GM19023 (cell line): ENCODE measurements at regions not wholly inside any gene's neighbourhood (a gene's known extent, or its start where the extent isn't known, plus 50 kb on each side); places are given as distances from the start of the nearest gene placed in this dataset.

Experiments used
- ATAC-seq: cut with Tn5 transposase; IDR thresholded peaks from one replicate; pipeline ENCODE4 v1.9.1; 2021; ENCODE audit warnings: mild to moderate bottlenecking, moderate library complexity; ENCODE audit not compliant: unreplicated experiment

- ATAC-seq, result no peak
These were observed 1072.3 kb downstream of the RAPGEF2 start for GRCh38 chr4:160175064-160175643.

DNA sequence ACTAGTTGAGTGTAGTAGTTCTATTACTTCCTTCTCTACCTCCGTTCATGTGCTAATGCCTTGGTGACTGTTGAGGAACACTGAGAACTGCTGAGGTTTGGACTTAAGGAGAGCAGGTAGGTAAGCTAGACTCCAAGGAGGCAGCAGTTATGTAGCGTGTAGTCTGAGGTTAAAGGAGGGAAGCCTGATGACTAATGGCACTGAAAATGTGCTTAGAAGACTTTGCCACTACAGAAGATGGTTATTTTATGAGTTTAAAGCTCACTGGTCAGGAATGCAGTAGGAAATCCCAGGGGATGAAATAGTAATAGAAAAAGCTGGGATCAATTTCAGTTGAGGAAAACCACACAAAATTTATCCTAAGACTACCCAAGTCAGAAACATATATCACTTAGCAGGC lies 1077.3 kb downstream of the RAPGEF2 start:
- no peak for ATAC-seq

GRCh38 chr4:160182727-160183126 lies 1079.8 kb downstream of the RAPGEF2 start:
- ATAC-seq, result no peak

GRCh38 chr4:160184884-160185283 lies 1082.0 kb downstream of the RAPGEF2 start:
- no peak for ATAC-seq

GRCh38 chr4:160193787-160194186 lies 1090.9 kb downstream of the RAPGEF2 start:
- ATAC-seq, result no peak

GRCh38 chr4:160194716-160195115 lies 1091.8 kb downstream of the RAPGEF2 start:
- ATAC-seq, result no peak

DNA sequence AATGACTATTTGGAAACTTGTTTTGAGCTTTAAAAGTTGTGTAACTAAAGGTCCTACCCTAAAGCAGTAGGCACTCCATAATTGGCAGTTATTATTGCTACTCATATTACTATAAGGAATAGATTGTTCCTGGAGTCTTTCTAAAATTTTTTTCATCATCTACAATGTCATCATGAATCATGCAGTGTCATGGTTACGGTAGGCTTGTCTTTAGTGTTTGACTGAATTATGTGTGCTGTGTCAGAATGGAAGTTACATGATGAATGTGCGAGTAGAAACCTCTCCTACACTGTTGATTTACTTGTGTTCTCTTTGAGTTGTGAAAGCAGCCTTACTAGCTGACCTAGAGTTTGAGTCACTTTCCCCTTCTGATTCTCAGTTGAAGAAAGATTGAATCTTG lies 1099.9 kb downstream of the RAPGEF2 start:
- no peak for ATAC-seq

GRCh38 chr4:160212078-160212477 lies 1109.2 kb downstream of the RAPGEF2 start:
- ATAC-seq, result no peak

DNA sequence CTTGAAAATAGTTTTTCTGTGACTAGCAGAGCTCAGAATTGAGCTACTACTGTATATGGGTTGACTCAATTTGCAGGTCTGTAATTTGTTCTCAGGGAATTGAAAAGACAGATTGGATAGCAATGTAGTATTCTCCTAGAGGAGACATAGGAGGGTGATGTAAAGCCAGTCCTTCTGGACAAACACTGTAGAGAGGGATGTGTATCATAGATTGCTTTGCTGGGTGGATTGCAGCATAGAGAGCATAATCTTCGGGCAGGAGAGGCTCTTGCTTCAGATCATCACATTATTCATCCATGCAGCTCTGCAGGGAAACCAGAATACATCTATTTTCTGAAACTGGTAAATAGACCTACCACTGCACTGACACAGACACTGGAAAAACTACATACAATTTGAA lies 1110.5 kb downstream of the RAPGEF2 start:
- no peak for ATAC-seq

DNA sequence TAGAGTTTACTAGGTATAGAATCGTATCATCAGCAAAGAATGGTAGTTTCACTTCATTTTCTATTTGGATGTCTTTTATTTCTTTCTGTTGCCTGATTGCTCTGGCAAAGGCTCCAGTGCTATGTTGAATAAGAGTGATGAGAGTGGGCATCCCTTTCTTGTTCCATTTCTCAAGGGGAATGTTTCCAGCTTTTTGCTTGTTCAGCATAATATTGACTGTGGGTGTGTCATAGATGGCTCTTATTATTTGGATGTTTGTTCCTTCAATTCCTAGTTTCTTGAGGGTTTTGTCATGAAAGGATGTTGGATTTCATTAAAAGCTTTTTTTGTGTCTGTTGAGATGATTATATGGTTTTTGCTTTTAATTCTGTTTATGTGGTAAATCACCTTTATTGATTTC lies 1114.5 kb downstream of the RAPGEF2 start:
- ATAC-seq, result no peak

DNA sequence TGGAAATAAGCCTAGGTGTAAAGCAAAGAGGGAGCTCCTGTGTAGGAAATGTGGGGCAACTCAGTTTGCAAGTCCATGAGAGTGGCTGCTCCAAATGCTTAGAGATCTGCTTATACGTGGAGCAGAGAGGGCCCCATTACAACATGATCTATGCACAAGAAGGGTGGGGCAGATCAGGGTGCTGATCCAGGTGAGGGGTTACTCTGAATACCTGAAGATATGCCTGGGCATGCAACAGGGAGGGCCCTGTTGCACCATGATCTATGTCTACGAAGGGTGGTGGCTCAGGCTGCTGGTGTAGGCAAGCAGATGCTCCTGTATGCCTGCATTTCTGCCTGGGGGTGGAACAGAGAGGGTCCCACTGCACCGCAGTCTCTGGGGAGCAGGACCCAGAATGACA lies 1121.2 kb downstream of the RAPGEF2 start:
- ATAC-seq, result no peak

DNA sequence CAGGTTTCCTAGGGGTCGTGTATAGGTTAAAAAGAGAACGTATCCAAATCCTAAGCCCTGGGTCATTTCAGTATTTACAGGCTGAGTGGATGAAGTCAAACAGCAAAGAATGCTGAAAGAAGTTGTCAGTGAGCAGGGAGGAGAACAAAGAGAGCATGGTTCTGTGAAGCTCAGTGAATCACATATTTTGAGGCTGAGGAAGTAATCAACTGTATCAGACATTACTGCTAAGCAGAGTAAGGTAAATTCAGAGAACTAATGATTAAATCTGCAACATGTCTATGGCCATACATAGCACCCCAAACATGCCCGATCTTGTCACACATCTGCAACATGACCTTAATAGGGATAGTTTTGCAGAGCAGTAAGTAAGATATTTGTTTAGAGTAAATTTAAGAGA lies 1130.3 kb downstream of the RAPGEF2 start:
- ATAC-seq, result no peak

- no peak for ATAC-seq
These were observed 1132.4 kb downstream of the RAPGEF2 start for GRCh38 chr4:160235285-160235684.

DNA sequence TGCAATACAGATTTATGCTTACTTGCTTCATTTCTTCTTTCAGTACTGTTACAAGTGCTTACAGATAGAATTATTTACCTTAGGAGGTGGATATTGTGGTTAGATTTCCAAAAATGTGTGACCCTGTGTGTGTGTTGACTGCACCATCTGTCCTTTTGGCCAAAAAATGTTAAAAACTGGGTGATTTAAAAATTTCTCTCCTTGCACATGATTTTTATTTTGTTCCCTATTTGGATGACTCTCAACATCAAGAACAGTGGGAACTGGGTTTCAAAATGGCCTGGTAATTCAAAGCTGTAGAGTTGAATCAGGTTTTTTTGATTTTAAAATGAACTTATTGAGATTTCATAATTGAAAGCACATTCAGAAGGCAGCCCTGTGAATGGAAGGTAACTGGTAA lies 1132.9 kb downstream of the RAPGEF2 start:
- ATAC-seq, result no peak

DNA sequence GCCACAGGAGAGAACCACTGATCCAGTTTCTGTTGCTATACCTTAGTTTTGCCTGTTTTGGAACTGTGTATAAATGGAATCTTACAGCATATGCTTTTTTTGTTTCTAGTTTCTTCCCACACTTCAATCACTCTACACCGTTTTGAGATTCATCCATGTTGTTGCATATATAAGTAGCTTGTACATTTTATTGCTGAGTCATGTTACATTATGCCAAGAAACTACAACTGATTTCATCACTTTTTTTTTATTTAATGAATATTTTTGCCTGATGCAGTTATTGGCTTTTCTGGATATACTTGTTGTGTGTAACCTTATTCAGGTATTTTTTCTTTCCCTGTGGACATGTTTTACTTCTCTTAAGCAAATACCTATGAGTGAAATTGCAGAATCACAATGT lies 1135.9 kb downstream of the RAPGEF2 start:
- no peak for ATAC-seq

DNA sequence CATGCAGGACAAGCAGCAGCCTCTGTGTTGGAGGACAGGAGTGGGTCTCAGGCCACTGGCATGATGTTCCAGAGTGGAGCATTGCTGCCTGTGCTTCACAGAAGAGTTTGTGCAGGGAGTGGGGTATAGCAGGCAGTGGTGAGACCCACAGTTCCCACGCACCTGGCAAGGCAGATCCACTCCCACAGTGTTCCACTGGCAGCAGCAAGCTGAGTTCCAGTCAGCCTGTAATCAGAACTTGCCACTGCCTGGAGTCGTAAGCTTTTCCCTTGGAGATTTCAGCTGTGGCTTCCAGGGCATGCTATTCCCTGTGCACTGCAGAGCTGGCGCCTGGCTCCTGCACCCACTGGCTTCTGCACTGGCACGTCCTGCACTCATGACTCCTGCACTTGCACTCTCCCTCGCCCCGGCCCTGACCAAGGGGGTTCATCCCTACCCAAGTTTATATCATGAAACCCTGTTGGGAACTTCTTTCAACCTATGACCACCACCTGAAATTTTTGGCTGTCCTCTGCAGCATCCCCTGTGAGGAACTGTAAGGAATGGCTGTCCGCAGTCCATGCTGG lies 1144.3 kb downstream of the RAPGEF2 start:
- ATAC-seq, result no peak

- ATAC-seq, result no peak
These were observed 1148.8 kb downstream of the RAPGEF2 start for GRCh38 chr4:160251522-160252170.

DNA sequence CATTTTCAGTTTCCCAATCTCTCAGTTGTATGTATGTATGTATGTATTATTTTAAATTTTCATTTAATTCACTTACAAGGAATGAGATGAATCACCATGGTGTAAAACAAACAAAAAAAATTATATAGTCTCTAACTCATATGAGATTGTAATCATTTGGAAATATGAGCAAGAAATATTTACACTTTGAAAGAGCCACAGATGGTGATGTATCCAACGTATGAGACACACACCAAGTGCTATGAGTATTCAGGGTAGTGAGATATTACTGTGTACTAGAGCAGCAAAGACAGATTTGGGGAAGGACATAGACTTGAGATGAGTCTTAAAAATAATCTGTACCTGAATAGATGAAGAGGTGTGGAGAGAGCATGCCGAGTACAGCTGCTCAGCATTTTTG lies 1154.4 kb downstream of the RAPGEF2 start:
- ATAC-seq, result no peak

GRCh38 chr4:160265014-160265413 lies 1162.1 kb downstream of the RAPGEF2 start:
- no peak for ATAC-seq

- no peak for ATAC-seq
These were observed 1163.0 kb downstream of the RAPGEF2 start for GRCh38 chr4:160265836-160266235.

GRCh38 chr4:160276785-160277325 lies 1174.0 kb downstream of the RAPGEF2 start:
- no peak for ATAC-seq

DNA sequence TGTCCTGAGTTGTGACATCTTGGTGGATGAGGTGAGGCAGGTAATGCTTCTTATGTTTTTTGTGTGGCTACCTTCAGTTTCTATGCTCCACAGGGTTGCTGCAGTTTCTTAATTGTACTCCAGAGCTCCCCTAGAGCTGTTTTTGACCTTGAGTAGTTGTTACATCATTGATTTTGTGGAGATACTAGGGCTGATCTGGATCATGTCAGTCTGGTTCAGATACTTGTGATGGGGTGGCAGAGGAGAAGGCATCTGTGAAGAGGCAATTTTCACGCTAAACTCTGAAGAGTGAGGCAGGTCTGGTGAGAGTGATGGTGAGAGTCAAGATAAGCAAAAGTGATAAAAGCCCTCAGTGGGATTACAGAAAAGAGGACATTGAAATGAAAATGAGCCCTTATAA lies 1180.2 kb downstream of the RAPGEF2 start:
- no peak for ATAC-seq
